HL-60 (cell line): ENCODE measurements at regions not wholly inside any gene's neighbourhood (a gene's known extent, or its start where the extent isn't known, plus 50 kb on each side); places are given as distances from the start of the nearest gene placed in this dataset.

Experiments
- DNase-seq, 2 experiments: peaks; one replicate each; pipeline ENCODE4 v3.0.0-alpha.2; 2010 to 2020; ENCODE audit warnings: low read depth in 1 of 2, low spot score in 1 of 2
- H3K27ac ChIP-seq: fragments of 250-450 bp; sonication (Bioruptor Pico); replicated peaks from 2 replicates; pipeline ENCODE4 v1.5.1; 2020; ENCODE audit warnings: mild to moderate bottlenecking, moderate library complexity
- H3K27me3 ChIP-seq: fragments of 250-450 bp; sonication (Bioruptor Pico); 2 replicates; pipeline ENCODE4 v1.5.1; 2021; ENCODE audit warnings: mild to moderate bottlenecking, moderate library complexity; ENCODE audit not compliant: insufficient read depth, poor library complexity, severe bottlenecking
- H3K4me3 ChIP-seq: replicated peaks from 2 replicates; pipeline ENCODE4 v1.5.1; 2011; ENCODE audit warnings: mild to moderate bottlenecking, control low read depth, low read length; ENCODE audit not compliant: insufficient read depth
- GABPA ChIP-seq: IDR thresholded peaks from 2 replicates; pipeline ENCODE4 v1.6.1; 2012; ENCODE audit warnings: low read depth
- POLR2AphosphoS5 ChIP-seq: IDR thresholded peaks from 2 replicates; pipeline ENCODE4 v1.6.1; 2012; ENCODE audit warnings: low read depth
- SPI1 ChIP-seq: IDR thresholded peaks from 2 replicates; pipeline ENCODE4 v1.6.1; 2012; ENCODE audit warnings: low read depth, mild to moderate bottlenecking, borderline replicate concordance
- TF ChIP-seq, protein P1 (sequence below): IDR thresholded peaks from one replicate; pipeline ENCODE4 v1.5.1; 2011; ENCODE audit warnings: low read length, control low read depth, inconsistent platforms; ENCODE audit not compliant: insufficient read depth
- TF ChIP-seq, protein P2 (sequence below): IDR thresholded peaks from 2 replicates; pipeline ENCODE4 v1.6.1; 2012; ENCODE audit warnings: low read depth; ENCODE audit not compliant: insufficient replicate concordance

DNA sequence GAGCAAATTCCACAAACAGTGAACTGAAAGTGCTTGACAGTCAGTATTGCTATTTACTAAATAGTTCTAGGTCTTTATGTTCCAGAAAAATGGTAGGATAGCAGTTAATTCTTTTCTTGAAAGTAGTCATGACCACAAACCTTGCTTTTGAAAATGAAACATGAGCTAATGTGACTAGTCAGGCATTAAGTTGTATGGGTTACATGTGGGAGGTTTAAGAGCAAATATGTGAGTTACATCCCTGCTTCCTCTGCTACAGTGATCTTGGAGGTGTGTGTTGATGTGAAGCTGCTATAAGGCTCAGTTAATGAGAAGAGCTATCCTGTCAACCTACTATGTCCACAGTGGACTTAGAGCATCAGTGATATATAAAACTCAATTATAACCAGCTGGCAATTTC is 741.6 kb downstream of the FSCB start:
- Histone ChIP-seq H3K4me3 (no peak overlapping the region), H3K27ac (no peak overlapping the region), H3K27me3 (no peaks in the 10 kb centered on the region)
- no peak for DNase-seq
- no peak for TF ChIP-seq SPI1
- TF ChIP-seq POLR2AphosphoS5 = no peak
- TF ChIP-seq, protein P1, sequence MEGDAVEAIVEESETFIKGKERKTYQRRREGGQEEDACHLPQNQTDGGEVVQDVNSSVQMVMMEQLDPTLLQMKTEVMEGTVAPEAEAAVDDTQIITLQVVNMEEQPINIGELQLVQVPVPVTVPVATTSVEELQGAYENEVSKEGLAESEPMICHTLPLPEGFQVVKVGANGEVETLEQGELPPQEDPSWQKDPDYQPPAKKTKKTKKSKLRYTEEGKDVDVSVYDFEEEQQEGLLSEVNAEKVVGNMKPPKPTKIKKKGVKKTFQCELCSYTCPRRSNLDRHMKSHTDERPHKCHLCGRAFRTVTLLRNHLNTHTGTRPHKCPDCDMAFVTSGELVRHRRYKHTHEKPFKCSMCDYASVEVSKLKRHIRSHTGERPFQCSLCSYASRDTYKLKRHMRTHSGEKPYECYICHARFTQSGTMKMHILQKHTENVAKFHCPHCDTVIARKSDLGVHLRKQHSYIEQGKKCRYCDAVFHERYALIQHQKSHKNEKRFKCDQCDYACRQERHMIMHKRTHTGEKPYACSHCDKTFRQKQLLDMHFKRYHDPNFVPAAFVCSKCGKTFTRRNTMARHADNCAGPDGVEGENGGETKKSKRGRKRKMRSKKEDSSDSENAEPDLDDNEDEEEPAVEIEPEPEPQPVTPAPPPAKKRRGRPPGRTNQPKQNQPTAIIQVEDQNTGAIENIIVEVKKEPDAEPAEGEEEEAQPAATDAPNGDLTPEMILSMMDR = no peak
- TF ChIP-seq, protein P2, sequence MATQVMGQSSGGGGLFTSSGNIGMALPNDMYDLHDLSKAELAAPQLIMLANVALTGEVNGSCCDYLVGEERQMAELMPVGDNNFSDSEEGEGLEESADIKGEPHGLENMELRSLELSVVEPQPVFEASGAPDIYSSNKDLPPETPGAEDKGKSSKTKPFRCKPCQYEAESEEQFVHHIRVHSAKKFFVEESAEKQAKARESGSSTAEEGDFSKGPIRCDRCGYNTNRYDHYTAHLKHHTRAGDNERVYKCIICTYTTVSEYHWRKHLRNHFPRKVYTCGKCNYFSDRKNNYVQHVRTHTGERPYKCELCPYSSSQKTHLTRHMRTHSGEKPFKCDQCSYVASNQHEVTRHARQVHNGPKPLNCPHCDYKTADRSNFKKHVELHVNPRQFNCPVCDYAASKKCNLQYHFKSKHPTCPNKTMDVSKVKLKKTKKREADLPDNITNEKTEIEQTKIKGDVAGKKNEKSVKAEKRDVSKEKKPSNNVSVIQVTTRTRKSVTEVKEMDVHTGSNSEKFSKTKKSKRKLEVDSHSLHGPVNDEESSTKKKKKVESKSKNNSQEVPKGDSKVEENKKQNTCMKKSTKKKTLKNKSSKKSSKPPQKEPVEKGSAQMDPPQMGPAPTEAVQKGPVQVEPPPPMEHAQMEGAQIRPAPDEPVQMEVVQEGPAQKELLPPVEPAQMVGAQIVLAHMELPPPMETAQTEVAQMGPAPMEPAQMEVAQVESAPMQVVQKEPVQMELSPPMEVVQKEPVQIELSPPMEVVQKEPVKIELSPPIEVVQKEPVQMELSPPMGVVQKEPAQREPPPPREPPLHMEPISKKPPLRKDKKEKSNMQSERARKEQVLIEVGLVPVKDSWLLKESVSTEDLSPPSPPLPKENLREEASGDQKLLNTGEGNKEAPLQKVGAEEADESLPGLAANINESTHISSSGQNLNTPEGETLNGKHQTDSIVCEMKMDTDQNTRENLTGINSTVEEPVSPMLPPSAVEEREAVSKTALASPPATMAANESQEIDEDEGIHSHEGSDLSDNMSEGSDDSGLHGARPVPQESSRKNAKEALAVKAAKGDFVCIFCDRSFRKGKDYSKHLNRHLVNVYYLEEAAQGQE = no peak
- TF ChIP-seq GABPA = no peak

DNA sequence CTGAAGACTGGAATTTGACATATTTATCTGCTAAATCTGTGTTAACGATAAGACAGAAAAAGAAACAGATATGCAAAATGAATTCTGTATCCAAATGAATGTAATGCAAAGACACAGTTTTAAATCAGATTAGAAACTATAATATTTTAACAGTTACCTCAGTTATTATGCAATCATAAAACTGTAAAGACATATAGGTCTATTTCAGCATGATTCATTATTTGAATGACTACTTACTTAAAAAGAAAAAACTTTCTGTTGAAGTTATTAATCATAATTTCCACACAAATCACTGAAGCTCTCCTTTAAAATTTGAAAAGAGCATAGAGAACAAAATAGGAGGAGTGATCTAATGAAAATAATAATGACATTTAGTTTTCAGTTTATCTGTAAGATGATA is 742.6 kb downstream of the FSCB start:
- Histone ChIP-seq H3K27me3 (no peaks in the 10 kb centered on the region), H3K4me3 (no peak overlapping the region), H3K27ac (no peak overlapping the region)
- no peak for DNase-seq
- no peak for TF ChIP-seq SPI1
- no peak for TF ChIP-seq POLR2AphosphoS5
- TF ChIP-seq, protein P1 = no peak
- TF ChIP-seq, protein P2 = no peak
- no peak for TF ChIP-seq GABPA

DNA sequence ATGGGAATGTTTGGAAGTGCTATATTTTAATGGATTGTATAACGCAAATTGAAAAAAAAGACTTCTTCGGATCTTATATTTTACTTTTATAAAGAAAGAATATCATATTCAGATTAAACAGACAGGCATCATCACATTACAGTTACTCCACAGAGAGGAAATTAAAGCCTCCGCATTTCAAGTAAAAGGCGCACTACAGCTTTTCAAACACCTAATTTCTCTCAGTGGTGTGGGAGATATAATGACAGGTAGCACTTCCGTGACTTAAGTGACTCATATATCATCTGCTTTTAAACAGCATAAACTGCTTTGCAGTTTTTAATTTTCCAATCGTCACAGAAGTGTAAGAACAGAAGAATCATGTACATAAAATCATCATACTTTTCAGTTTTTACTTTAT is 751.4 kb downstream of the FSCB start:
- TF ChIP-seq GABPA (no peak), SPI1 (no peak)
- TF ChIP-seq, protein P2 = no peak
- TF ChIP-seq, protein P1 = no peak
- H3K27ac ChIP-seq = no peak overlapping the region
- no peak for DNase-seq
- H3K4me3 ChIP-seq = no peak overlapping the region
- no peaks in the 10 kb centered on the region for H3K27me3 ChIP-seq
